NCI-H524 (cell line): ENCODE measurements at regions not wholly inside any gene's neighbourhood (a gene's known extent, or its start where the extent isn't known, plus 50 kb on each side); places are given as distances from the start of the nearest gene placed in this dataset.
A peak's percentile ranks its signal among the peaks of the same experiment; 100 is the strongest.

ENCODE experiments used
- DNase-seq, 2 experiments: peaks; one replicate each; lab custom pipeline; 2025; lab: John Stamatoyannopoulos, UW

- peak; percentile 82 to 89 for DNase-seq
Observed at GRCh38 chr6:84278321-84278998, 51.0 kb upstream of the CEP162 start.
